ENCODE measurements at regions not wholly inside any gene's neighbourhood (a gene's known extent, or its start where the extent isn't known, plus 50 kb on each side); places are given as distances from the start of the nearest gene placed in this dataset.

DNA sequence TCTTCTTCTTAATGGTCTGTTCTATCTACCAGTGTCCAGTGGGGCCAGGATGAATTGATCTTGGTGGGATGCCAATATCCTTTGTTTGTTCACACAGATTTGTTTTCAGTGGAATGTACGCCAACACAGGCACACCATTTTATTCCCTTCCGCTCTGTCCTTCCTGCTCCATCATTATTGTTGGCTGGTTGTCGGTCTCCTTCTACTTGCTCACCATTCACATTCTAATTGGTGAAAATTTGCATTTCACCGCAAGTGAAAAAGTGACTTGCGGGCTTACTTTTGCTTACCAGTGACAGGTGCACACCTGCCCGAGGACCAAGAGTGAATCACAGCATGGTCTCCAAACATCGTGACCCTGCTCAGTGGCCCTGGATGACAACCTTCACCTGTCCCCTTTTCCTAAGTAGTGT is 148.3 kb downstream of the NOC3L start:
- peaks cover 49% of the 10 kb centered on the region for H3K4me1 Mint-ChIP-seq
- ChIA-PET CTCF (no interaction called here), POLR2A (no interaction called here)

GRCh38 chr10:94216201-94216600 is 146.5 kb downstream of the NOC3L start:
- CTCF ChIA-PET, result interaction anchor here (1.0 to 1.5 kb wide), 5 partner anchors 10 to 395 kb away, joined by 3 to 6 read pairs (median 4); no protein-coding TSS in a partner anchor
- H3K27me3 Mint-ChIP-seq (ENCODE audit: low read depth), result no peaks in the 10 kb centered on the region; the same call in 1 of the 2 replicates
- H3K4me1 Mint-ChIP-seq, result peaks cover 45% of the 10 kb centered on the region
- no peak overlapping the region for H3K27ac Mint-ChIP-seq
- peak; percentile 46 for ATAC-seq
- TF ChIP-seq JAZF1 (CRISPR knock-in tag; IDR thresholded peaks at IDR 0.05) (no peak), SP1 (CRISPR knock-in tag; conservative IDR thresholded peaks at IDR 0.05) (no peak), FOXP1 (CRISPR knock-in tag; IDR thresholded peaks at IDR 0.05; ENCODE audit: borderline replicate concordance) (no peak), ZNF423 (CRISPR knock-in tag; IDR thresholded peaks at IDR 0.05) (no peak), ZNF317 (CRISPR knock-in tag; IDR thresholded peaks at IDR 0.05; ENCODE audit: borderline replicate concordance, low read depth) (no peak), EMX1 (CRISPR knock-in tag; IDR thresholded peaks at IDR 0.05) (no peak), RELA (CRISPR knock-in tag; IDR thresholded peaks at IDR 0.05; ENCODE audit: borderline replicate concordance) (no peak), CDX4 (CRISPR knock-in tag; IDR thresholded peaks at IDR 0.05; ENCODE audit: borderline replicate concordance) (no peak), ZNF232 (CRISPR knock-in tag; IDR thresholded peaks at IDR 0.05) (no peak), MLX (CRISPR knock-in tag; IDR thresholded peaks at IDR 0.05) (no peak), ZNF396 (CRISPR knock-in tag; IDR thresholded peaks at IDR 0.05; ENCODE audit: borderline replicate concordance) (no peak), FOXJ3 (CRISPR knock-in tag; IDR thresholded peaks at IDR 0.05; ENCODE audit: borderline replicate concordance) (no peak), NFE2L1 (CRISPR knock-in tag; IDR thresholded peaks at IDR 0.05) (no peak), PRRX2 (CRISPR knock-in tag; IDR thresholded peaks at IDR 0.05) (no peak), SMAD4 (CRISPR knock-in tag; IDR thresholded peaks at IDR 0.05) (no peak)
- TF ChIP-seq, protein P1, sequence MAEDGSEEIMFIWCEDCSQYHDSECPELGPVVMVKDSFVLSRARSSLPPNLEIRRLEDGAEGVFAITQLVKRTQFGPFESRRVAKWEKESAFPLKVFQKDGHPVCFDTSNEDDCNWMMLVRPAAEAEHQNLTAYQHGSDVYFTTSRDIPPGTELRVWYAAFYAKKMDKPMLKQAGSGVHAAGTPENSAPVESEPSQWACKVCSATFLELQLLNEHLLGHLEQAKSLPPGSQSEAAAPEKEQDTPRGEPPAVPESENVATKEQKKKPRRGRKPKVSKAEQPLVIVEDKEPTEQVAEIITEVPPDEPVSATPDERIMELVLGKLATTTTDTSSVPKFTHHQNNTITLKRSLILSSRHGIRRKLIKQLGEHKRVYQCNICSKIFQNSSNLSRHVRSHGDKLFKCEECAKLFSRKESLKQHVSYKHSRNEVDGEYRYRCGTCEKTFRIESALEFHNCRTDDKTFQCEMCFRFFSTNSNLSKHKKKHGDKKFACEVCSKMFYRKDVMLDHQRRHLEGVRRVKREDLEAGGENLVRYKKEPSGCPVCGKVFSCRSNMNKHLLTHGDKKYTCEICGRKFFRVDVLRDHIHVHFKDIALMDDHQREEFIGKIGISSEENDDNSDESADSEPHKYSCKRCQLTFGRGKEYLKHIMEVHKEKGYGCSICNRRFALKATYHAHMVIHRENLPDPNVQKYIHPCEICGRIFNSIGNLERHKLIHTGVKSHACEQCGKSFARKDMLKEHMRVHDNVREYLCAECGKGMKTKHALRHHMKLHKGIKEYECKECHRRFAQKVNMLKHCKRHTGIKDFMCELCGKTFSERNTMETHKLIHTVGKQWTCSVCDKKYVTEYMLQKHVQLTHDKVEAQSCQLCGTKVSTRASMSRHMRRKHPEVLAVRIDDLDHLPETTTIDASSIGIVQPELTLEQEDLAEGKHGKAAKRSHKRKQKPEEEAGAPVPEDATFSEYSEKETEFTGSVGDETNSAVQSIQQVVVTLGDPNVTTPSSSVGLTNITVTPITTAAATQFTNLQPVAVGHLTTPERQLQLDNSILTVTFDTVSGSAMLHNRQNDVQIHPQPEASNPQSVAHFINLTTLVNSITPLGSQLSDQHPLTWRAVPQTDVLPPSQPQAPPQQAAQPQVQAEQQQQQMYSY (CRISPR knock-in tag; IDR thresholded peaks at IDR 0.05), result no peak
- TF ChIP-seq, protein P2, sequence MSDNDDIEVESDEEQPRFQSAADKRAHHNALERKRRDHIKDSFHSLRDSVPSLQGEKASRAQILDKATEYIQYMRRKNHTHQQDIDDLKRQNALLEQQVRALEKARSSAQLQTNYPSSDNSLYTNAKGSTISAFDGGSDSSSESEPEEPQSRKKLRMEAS (CRISPR knock-in tag; IDR thresholded peaks at IDR 0.05), result no peak
- TF ChIP-seq, protein P3, sequence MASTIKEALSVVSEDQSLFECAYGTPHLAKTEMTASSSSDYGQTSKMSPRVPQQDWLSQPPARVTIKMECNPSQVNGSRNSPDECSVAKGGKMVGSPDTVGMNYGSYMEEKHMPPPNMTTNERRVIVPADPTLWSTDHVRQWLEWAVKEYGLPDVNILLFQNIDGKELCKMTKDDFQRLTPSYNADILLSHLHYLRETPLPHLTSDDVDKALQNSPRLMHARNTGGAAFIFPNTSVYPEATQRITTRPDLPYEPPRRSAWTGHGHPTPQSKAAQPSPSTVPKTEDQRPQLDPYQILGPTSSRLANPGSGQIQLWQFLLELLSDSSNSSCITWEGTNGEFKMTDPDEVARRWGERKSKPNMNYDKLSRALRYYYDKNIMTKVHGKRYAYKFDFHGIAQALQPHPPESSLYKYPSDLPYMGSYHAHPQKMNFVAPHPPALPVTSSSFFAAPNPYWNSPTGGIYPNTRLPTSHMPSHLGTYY (CRISPR knock-in tag; IDR thresholded peaks at IDR 0.05), result no peak
- TF ChIP-seq, protein P4, sequence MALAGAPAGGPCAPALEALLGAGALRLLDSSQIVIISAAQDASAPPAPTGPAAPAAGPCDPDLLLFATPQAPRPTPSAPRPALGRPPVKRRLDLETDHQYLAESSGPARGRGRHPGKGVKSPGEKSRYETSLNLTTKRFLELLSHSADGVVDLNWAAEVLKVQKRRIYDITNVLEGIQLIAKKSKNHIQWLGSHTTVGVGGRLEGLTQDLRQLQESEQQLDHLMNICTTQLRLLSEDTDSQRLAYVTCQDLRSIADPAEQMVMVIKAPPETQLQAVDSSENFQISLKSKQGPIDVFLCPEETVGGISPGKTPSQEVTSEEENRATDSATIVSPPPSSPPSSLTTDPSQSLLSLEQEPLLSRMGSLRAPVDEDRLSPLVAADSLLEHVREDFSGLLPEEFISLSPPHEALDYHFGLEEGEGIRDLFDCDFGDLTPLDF (CRISPR knock-in tag; IDR thresholded peaks at IDR 0.05), result no peak
- TF ChIP-seq, protein P5, sequence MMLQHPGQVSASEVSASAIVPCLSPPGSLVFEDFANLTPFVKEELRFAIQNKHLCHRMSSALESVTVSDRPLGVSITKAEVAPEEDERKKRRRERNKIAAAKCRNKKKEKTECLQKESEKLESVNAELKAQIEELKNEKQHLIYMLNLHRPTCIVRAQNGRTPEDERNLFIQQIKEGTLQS (CRISPR knock-in tag; conservative IDR thresholded peaks at IDR 0.05), result no peak
- peaks cover 9% of the 10 kb centered on the region for H3K9me3 Mint-ChIP-seq
- POLR2A ChIA-PET, result no interaction called here
- no peak for DNase-seq (ENCODE audit: low spot score)
- no peaks in the 10 kb centered on the region for H3K36me3 Mint-ChIP-seq
- no peak overlapping the region for H3K4me3 Mint-ChIP-seq

More for the DNA sequence above, 148.3 kb downstream of the NOC3L start:
- Mint-ChIP-seq H3K27ac (peak overlapping the region; percentile 71; the same call in 1 of the 2 replicates), H3K9me3 (peaks cover 19% of the 10 kb centered on the region), H3K36me3 (no peaks in the 10 kb centered on the region), H3K4me3 (no peak overlapping the region), H3K27me3 (ENCODE audit: low read depth) (no peaks in the 10 kb centered on the region)
- ATAC-seq (peak; percentile 71), DNase-seq (ENCODE audit: low spot score) (peak; percentile 18)
- TF ChIP-seq ZNF423 (CRISPR knock-in tag; IDR thresholded peaks at IDR 0.05), result peak; percentile 20; the same call in 1 of the 2 replicates
- TF ChIP-seq GRHL2 (CRISPR knock-in tag; IDR thresholded peaks at IDR 0.05; ENCODE audit: insufficient replicate concordance, severe bottlenecking), result no peak

Data from WTC11 (cell line).